Cerebellar nuclear complex (tissue), 1 donor: ENCODE measurements at regions not wholly inside any gene's neighbourhood (a gene's known extent, or its start where the extent isn't known, plus 50 kb on each side); places are given as distances from the start of the nearest gene placed in this dataset.
"Not testable (repeated sequence)": the region's sequence is repeated elsewhere in the genome, so short reads cannot be mapped to it uniquely, and the experiment has no call there.

Experiments used
- DNase-seq, 2 experiments: peaks; one replicate each; lab custom pipeline; 2025; lab: John Stamatoyannopoulos, UW

DNA sequence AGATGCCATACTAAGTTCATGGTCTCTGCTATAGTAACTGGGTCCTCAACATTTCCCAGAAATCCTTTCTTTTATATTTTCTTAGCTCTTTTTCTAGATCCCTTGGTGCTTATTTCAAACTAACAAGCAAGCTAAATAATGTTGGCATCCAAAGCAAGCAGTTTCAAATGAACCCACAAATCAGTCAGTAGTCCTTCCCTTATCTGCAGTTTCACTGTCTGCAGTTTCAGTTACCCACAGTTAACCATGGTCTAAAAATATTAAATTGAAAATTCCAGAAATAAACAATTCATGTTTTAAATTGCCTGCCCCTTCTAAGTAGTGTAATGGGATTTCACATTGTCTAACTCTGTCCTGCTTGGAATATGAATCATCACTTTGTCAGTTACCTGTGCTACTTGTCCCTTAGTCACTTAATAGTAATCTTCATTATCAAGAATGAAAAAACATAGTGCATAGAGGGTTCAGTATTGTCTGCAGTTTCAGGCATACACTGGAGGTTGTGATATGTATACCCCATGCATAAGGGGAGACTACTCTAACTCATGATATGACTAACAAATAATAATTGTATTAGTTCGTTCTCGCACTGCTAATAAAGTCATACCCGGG, 633.7 kb downstream of the MECOM start:
- no peak for DNase-seq

DNA sequence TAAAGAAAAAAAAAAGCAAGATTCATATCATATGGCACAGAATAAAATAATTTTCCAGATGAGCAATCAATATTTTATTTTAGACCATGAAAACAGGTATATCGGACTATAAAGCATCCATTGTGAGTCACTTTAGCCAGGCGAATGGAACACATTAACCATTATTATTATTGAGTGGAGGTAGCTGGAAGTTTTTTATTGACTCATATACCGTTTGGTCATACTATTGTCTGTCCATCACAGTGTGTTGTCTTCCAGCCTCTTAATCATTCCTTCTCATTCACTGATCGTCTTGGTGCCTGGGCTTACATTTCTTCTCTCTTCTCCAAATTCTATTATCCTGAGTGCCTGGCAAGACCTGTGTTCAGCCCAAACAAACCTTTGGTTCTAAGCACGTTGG, 634.8 kb downstream of the MECOM start:
- DNase-seq, result no peak

DNA sequence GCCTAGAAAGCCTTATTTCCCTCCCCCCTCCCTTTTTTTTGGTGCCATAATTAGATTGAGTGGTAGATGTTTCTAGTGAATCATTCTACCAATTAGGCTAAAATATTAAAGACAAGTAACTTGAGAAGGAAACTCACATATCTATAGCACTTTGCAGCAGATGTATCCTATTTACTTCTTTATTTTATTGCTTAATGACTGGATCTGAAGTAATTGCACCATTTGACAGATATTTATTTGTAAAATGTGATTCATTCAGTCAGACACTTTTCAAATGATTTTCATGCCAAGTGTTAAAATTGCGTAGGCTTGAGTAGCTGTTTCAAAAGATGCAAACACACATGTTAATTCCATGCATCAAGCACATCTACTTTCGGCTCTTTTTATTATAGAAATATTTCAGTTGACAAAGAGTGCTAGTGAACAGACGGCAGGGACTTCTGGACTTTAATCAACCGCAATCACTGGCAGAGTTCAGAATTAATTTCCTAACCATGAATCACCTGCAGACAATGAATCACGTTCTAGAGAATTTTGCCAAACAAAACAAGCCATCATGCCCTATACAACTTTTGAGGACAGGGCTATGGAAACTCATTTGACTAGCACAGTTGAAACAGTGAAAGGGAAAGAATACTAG, 636.8 kb downstream of the MECOM start:
- DNase-seq, result no peak

DNA sequence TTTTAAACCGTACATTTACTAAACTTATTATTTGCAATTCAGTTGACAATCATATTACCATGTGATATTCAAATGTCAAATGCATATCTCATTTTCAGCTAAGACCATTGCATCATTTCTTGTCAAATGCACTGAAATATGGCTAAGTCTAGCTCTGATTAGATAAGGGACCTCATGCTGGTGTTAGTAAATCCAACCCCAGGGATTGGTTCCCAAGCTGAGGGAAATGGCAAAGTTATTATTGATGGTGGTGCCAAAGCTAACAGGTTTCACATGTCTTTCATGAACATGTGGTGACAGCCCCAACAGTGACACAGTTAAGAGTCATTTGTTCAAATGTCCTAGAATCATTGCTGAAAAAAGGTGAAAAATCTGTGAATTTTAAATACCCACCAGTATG, 641.1 kb downstream of the MECOM start:
- no peak for DNase-seq

DNA sequence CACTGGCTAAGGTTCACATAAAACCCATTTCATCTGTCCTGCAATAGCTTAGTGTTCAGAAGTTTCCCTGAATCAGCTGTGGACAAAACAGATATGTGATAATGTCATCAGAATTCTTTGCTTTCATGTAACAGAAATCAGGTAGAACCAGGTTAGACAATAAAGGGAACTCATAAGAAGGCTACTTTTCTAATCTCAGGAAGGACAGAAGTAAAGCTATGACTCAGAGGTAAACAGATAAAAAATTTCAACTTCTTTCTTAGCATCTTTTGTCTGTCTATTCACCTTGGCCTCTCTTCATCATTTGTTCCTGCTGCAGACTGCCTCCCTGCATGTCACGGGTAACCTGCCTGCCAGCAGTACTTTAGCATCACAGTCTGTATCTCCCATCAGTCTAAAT, 643.1 kb downstream of the MECOM start:
- DNase-seq, result no peak

DNA sequence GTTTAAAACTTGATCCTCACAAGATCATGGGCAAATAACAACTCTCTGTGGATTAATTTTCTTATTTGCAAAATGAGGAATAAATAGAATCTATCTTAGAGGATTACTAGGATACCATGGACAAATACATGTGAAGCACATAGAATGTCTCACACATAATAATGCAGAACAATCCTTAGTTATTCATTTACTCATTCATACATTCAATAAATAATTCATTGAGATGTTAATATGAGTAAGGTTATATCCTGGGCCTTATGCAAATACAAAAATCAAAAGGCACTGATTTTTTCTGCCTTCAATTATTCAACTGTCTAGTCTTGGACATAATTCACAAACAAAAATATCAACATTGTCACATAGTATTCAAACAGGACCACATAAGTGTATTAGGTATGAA, 654.1 kb downstream of the MECOM start:
- no peak for DNase-seq

DNA sequence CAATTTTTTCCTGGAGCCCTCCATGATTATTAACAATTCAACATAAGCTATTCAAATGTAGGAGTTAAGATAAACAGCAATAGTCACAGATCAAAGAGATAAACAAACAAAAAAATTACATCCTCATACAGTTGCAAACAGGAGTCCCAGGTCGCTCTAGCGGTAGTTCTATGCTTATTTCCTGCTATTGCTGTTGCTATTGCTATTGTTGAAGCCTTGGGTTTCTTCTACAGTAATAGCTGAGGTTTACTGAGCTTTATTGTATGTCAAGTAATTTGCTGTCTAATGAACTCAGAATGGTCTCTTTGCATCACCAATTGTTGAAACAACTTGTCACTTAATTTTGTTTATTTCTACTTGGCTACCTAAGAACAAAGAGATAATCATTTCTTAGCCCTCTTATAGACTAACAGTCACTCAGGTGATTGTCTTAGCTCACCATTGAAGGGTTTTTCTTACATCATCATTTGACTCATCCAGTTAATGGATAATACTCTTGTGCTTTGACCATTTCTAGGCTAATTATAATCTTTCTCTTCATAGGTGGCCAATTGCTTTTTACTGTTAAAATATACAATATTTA, 654.6 kb downstream of the MECOM start:
- no peak for DNase-seq

DNA sequence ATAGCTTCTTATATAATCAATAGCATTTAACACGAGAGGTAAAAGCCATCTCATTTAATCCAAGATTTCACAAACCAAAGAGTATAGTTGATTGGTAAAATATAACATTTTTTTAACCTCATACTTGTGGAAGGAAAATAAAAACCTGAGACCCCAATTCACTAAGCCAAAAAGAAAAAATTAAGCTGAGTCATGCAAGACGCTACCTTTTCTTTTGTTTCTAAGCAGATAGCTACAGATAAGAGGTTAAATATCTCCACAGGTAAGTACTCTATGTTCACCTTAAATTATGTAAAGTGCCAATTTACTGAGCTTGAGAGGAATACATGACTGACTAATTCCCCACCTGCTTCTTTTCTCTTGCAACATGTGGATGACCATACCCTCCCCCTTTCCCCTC, 656.4 kb downstream of the MECOM start:
- DNase-seq, result no peak

DNA sequence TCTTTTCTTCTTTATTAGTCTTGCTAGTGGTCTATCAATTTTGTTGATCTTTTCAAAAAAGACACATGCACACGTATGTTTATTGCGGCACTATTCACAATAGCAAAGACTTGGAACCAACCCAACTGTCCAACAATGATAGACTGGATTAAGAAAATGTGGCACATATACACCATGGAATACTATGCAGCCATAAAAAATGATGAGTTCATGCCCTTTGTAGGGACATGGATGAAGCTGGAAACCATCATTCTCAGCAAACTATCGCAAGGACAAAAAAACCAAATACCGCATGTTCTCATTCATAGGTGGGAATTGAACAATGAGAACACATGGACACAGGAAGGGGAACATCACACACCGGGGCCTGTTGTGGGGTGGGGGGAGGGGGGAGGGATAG, 657.1 kb downstream of the MECOM start:
- not testable (repeated sequence) for DNase-seq

DNA sequence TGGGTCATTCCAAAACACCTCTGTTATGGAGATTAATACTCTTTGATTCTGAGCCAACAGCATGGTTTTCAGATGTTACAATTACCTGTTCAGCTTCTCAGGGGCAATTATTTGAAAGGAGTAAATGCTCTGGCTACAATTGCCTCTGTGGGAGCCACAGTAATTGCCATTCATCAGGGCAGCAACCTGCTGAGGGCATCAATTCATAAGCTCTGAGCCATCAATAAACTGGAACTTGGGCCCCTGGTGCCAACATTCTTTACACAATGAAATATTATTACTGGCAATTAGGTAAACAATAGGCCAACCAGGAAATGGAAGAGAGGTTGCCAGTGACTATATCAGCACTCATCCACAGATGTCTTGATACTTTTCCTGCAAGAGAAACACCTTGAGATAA, 660.8 kb downstream of the MECOM start:
- DNase-seq, result no peak

DNA sequence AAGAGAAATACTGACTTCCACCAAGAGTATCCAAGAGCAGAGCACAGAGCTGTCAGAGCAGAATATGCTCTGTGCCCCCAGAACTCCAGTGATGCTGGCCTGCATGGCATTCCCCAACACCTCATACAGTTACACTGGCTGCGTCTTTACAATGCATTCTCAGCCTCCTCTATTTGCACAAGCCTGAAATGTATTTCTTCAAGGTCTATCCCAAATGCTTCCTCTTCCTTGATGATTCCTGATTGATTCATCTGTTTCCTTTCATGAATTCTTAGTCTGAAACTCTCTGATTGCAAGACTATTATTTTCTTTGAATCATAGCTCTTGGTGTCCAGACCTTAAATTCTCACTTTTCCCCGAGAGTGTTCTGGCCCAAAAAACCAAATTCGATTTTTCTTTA, 664.7 kb downstream of the MECOM start:
- DNase-seq, result no peak

DNA sequence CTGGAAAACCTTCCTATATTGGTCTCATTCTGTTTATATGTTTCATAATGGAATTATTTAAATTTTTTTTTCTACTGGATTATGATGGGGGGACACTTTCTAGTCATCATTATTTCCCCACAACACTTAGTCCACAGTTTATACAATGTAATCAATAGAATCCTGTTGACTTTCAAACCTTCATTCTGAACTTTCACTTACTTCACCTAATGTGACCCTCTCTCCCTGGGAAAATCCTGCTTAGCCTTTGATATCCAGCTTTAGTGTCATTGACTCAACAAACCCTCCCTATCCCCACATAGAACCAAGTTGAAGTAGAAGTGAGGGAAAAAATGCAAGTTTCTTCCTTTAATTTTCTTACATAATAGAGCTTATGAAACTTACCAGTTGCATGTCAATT, 666.0 kb downstream of the MECOM start:
- DNase-seq, result no peak

DNA sequence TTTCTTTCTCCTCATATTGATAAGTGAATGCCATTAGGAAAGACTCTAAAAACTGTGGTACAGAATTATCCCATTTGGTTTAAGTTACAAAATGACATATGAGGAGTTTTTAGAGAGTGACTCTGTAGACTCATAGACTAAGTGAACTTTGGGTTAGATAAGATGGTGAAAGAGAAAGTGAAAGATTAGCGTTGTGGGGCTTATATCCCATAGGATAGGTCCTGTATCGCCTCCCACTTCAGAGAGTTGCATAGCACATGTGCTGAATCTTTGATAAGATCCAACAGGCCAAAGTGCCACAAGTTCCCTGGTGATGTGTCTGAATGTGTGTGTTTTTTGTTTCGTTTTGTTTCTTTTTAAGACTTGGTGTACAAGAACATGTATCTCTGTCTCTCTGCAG, 666.9 kb downstream of the MECOM start:
- DNase-seq, result no peak

DNA sequence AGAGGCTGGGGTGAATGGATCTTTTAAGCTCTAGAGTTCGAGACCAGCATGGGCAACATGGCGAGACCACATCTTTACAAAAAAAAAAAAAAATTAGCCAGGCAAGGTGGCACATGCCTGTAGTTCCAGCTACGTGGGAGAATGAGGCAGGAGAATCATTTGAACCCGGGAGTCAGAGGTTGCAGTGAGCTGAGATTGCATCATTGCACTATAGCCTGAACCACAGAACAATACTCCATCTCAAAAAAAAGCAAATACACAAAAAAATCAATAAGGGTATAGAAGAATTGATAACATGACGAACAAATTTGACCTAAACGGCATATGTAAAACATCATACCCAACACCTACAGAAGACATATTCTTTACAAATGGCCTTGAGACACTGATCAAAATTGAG, 668.4 kb downstream of the MECOM start:
- no peak for DNase-seq

DNA sequence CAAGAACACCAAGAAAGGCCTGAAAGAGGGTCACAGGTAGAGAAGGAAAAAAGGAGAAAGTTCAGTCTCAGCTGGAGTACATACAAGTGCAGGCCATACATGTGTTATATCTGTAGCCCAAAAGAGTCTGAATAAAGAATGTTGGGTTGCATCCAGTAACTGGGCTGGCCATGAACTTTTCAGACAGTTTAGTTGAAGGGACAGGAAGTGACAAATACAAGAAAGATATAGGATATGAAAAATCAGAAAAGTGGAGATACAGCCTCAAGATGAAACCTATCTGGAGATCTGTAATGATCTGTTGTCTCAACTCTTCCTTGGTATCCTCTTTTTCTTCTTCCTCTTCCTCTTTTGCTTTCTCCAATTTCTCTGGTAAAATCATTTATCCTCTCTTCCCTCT, 671.7 kb downstream of the MECOM start:
- DNase-seq, result no peak

DNA sequence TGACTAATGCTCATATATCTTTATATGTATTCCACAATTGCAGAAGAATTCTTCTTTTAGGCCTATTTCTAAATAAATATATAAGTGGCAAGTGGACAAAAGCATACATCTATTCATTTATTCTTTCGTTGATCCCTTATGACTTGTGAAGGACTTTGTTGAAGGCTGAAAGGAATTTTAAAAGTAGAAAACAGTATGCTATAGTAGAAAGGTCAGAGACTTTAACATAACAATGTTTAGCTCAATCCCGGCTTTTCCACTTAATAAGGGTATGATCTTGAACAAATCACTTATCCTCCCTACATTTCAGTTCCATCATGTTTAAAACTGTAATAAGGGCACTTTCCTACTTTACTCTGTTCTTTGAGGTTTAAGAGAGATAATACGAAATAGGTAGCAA, 672.9 kb downstream of the MECOM start:
- DNase-seq, result no peak

DNA sequence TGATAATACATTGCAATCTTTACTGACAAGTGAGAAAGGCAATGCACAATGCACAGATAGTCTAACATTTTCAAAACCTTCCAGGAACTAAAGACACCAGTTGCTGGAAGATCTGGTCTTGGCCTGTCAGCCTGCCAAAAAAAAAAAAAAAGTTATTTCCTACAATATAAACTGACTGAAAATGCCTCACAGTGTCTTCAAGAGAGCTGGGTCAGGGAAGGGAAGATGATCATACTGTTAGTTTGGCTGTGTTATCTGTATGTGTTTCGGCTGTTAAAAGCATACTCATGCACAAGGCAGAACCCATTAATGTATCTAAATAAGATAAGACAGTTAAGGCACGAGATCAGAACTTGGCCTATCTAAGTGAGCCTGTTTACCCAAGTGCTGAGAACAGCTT, 673.4 kb downstream of the MECOM start:
- DNase-seq, result no peak

DNA sequence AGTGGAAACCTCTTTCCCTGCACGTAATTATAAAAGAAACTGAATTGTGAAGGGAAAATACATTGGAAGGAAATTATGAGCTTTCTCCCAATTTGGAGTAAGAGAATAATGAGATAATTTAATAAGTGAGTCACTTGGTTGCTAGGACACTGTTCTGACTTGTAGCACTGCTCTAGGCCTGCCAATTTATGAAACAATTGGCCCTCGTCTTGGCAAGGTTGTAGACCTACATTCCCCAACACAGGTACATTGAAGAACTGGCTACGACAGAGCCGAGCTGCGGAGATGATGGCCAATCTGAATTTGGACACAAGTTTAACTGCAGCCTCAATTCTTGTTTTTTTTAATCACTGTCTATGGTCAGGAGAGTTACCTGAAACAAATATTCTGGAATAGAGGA, 674.1 kb downstream of the MECOM start:
- no peak for DNase-seq

DNA sequence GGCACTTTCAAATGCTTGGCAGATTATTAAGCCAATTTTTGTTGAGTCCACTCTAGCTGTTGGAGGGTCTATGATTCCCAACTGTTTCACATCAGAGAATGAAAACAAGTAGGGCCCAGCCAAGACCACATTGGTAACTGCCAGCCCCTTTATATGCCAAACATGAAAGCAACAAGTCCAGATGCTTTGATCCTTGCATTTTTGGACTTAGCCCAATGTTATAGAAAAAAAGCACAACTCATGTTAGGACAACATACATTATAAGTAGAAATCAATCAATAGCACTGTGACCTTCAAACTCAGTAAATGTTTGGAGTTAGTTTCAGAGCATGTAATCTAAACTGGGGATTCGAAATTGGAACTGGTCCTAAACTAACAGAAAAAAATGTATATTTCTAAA, 674.7 kb downstream of the MECOM start:
- no peak for DNase-seq

DNA sequence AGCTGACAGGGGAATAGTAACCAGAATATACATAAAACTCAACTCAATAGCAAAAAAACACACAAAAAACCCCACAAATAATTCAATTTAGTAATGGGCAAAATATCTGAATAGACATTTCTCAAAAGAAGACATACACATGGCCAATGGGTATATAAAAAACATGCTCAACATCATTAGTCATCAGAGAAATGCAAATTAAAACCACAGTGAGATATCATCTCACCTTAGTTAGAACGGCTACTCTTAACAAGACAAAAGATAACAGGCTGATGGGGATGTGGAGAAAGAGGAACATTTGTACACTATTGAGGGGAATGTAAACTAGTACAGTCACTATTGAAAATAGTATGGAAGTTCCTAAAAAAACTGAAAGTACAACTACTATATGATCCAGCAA, 678.6 kb downstream of the MECOM start:
- DNase-seq, result no peak

DNA sequence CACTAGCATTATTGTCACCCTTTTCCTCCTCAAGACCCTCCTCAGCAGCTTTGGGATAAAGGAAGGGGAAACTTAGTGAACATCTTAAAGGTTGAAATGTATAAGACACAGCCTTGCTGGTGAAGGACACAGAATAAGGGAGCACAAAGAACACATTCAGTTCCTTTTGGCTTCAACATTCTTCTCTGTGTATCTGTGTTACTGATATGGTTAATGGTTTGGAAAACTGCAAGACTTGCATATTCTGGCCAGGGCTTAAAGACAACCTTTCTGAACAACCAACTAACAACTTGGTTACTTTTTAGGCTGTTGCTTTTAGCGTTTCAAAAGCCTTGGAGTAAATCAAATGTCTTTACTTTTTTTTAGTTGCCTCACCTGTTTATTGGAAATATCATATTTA, 680.5 kb downstream of the MECOM start:
- no peak for DNase-seq

DNA sequence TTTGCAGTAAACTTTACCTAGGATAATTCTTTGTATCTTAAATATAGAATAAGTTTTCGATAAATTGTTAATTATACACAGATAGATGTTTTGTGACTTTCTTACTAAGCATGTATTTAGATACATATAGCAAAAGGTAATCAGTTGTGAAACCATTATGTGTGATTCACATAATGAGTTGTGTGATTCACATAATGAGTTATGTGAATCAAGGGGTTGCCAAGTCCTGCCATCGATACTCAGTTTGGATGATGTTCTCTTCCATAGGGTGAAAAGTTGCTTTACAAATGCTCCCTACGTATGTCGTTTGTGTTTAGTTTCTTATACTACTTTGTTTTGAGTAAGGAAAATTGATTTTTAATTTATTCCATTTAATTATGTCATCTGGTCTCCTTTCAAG, 682.1 kb downstream of the MECOM start:
- DNase-seq, result no peak

DNA sequence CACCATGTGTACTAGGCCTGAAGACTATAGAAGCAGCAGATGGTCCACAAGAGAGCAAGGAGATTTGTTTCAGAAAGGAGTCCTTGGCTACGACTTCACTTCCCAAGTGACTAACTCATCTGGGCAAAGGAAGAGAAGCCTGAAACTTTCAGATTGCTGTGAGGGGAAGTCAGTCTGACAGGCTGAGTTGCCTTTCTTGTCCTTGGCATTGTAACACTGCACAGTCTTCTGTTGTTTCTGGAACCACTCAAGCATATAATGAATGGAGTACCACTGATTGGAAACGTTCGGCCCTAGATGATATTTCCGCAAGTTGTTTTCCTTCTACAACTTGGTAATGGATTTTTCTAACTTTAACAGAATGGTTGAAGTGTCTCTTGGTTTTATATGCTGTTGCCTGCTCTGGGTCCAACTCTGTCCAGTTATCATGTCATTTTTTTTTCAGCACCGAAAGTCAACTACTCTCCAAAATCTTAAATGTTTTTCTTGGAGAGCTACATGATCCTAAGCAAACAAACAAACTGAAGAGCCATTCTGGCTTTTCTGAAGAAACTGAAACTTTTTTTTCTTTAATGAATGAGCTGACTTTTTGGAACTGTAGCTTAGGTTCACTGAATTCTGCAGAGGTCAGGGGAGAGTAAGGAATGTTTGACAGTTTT, 685.7 kb downstream of the MECOM start:
- no peak for DNase-seq
